HepG2 (cell line): ENCODE measurements at regions not wholly inside any gene's neighbourhood (a gene's known extent, or its start where the extent isn't known, plus 50 kb on each side); places are given as distances from the start of the nearest gene placed in this dataset.

ENCODE experiments used
- ATF6 ChIP-seq: sonication (generic); formaldehyde crosslinking; conservative IDR thresholded peaks from 2 replicates; pipeline ENCODE4 v1.4.0; 2020; ENCODE audit warnings: missing genetic modification reagents
- FIP1L1 ChIP-seq: fragments of 200-400 bp; formaldehyde crosslinking; IDR thresholded peaks from 2 replicates; pipeline ENCODE4 v1.6.1; 2018; ENCODE audit warnings: low read depth, mild to moderate bottlenecking, low read length, moderate library complexity, borderline replicate concordance; ENCODE audit not compliant: insufficient read depth
- GMEB2 ChIP-seq: IDR thresholded peaks from 2 replicates; pipeline ENCODE4 v1.6.1; 2016; ENCODE audit warnings: missing biosample characterization, missing genetic modification reagents, low read depth
- GPN1 ChIP-seq: sonication (generic); formaldehyde crosslinking; IDR thresholded peaks from 2 replicates; pipeline ENCODE4 v1.5.1; 2020; ENCODE audit warnings: missing genetic modification reagents, borderline replicate concordance
- GRHL1 ChIP-seq: sonication (generic); formaldehyde crosslinking; conservative IDR thresholded peaks from 2 replicates; pipeline ENCODE4 v1.8.0; 2022; ENCODE audit warnings: missing genetic modification reagents
- KDM6A ChIP-seq: IDR thresholded peaks from 2 replicates; pipeline ENCODE4 v1.6.1; 2016; ENCODE audit warnings: low read depth
- NFKB2 ChIP-seq: sonication (generic); formaldehyde crosslinking; IDR thresholded peaks from 2 replicates; pipeline ENCODE4 v1.4.0; 2020; ENCODE audit warnings: missing genetic modification reagents, borderline replicate concordance
- RARA ChIP-seq: IDR thresholded peaks from 2 replicates; pipeline ENCODE4 v1.6.1; 2016; ENCODE audit warnings: missing genetic modification reagents, missing compliant biosample characterization
- RBM39 ChIP-seq: fragments of 200-400 bp; formaldehyde crosslinking; IDR thresholded peaks from one replicate; pipeline ENCODE4 v1.6.1; 2018; ENCODE audit warnings: antibody characterized with exemption, mild to moderate bottlenecking, low read depth, low read length; ENCODE audit not compliant: poor library complexity, severe bottlenecking
- ZBTB7A ChIP-seq: sonication (generic); formaldehyde crosslinking; IDR thresholded peaks from 2 replicates; pipeline ENCODE4 v1.8.0; 2022; ENCODE audit warnings: mild to moderate bottlenecking, missing genetic modification reagents
- ZNF235 ChIP-seq: sonication (generic); formaldehyde crosslinking; IDR thresholded peaks from 2 replicates; pipeline ENCODE4 v1.8.1; 2023; ENCODE audit warnings: mild to moderate bottlenecking, missing genetic modification reagents, borderline replicate concordance
- ZNF557 ChIP-seq: sonication (generic); formaldehyde crosslinking; IDR thresholded peaks from 2 replicates; pipeline ENCODE4 v1.4.0; 2020; ENCODE audit warnings: missing genetic modification reagents
- ZNF574 ChIP-seq: sonication (generic); formaldehyde crosslinking; IDR thresholded peaks from 2 replicates; pipeline ENCODE4 v1.4.0; 2020; ENCODE audit warnings: missing genetic modification reagents
- ZNF639 ChIP-seq: conservative IDR thresholded peaks from 2 replicates; pipeline ENCODE4 v1.6.1; 2018; ENCODE audit warnings: missing genetic modification reagents
- ZNF75D ChIP-seq: sonication (generic); formaldehyde crosslinking; IDR thresholded peaks from 2 replicates; pipeline ENCODE4 v1.8.1; 2023; ENCODE audit warnings: missing genetic modification reagents, mild to moderate bottlenecking, borderline replicate concordance

GRCh38 chr2:117199511-117199910 lies 615.0 kb upstream of the DDX18 start (continued):
- no peak for TF ChIP-seq ATF6
- TF ChIP-seq ZNF75D (CRISPR knock-in tag) = no peak
- no peak for TF ChIP-seq FIP1L1
- TF ChIP-seq GPN1 (CRISPR knock-in tag) = no peak
- no peak for TF ChIP-seq KDM6A
- no peak for TF ChIP-seq ZNF557 (CRISPR knock-in tag)
- TF ChIP-seq ZBTB7A (CRISPR knock-in tag) = no peak
- TF ChIP-seq NFKB2 = no peak
- no peak for TF ChIP-seq RBM39
- no peak for TF ChIP-seq RARA (CRISPR knock-in tag)
- no peak for TF ChIP-seq ZNF639
- no peak for TF ChIP-seq ZNF235 (CRISPR knock-in tag)
- no peak for TF ChIP-seq GRHL1 (CRISPR knock-in tag)
- TF ChIP-seq GMEB2 (CRISPR knock-in tag) = no peak
- TF ChIP-seq ZNF574 (CRISPR knock-in tag) = no peak
